Fibroblast of pulmonary artery (primary cell): ENCODE measurements at regions not wholly inside any gene's neighbourhood (a gene's known extent, or its start where the extent isn't known, plus 50 kb on each side); places are given as distances from the start of the nearest gene placed in this dataset.

Experiments
- DNase-seq: peaks from one replicate; pipeline ENCODE4 v3.0.0-alpha.2; 2010; ENCODE audit warnings: low read depth
- H3K4me3 ChIP-seq: replicated peaks from 2 replicates; pipeline ENCODE4 v1.5.1; 2011; ENCODE audit warnings: low read depth, mild to moderate bottlenecking, control low read depth, low read length, moderate library complexity
- TF ChIP-seq, protein P1 (sequence below): IDR thresholded peaks from 2 replicates; pipeline ENCODE4 v1.5.1; 2011; ENCODE audit warnings: mild to moderate bottlenecking, control low read depth, low read length, inconsistent platforms; ENCODE audit errors: missing control alignments

DNA sequence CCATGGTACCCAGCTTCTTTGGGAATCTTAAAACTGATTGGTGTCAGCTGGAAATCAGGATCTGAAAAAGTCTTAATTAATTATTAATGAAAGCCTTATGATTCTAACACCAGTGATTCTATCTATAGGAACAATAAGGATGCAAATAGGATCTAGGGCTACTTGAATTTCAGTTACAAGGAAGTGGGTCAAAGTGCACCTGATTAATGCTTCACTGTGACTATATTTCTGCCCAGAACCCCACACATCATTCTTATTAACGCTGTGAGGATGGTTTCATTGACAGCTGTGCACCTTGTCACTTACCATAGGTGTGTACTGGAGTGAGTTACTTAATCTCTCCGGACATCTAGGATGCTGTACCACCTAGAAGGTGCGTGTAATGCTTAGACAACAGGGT is 99.8 kb upstream of the ETV3 start:
- TF ChIP-seq, protein P1, sequence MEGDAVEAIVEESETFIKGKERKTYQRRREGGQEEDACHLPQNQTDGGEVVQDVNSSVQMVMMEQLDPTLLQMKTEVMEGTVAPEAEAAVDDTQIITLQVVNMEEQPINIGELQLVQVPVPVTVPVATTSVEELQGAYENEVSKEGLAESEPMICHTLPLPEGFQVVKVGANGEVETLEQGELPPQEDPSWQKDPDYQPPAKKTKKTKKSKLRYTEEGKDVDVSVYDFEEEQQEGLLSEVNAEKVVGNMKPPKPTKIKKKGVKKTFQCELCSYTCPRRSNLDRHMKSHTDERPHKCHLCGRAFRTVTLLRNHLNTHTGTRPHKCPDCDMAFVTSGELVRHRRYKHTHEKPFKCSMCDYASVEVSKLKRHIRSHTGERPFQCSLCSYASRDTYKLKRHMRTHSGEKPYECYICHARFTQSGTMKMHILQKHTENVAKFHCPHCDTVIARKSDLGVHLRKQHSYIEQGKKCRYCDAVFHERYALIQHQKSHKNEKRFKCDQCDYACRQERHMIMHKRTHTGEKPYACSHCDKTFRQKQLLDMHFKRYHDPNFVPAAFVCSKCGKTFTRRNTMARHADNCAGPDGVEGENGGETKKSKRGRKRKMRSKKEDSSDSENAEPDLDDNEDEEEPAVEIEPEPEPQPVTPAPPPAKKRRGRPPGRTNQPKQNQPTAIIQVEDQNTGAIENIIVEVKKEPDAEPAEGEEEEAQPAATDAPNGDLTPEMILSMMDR = no peak
- no peak for DNase-seq
- H3K4me3 ChIP-seq = no peak overlapping the region

DNA sequence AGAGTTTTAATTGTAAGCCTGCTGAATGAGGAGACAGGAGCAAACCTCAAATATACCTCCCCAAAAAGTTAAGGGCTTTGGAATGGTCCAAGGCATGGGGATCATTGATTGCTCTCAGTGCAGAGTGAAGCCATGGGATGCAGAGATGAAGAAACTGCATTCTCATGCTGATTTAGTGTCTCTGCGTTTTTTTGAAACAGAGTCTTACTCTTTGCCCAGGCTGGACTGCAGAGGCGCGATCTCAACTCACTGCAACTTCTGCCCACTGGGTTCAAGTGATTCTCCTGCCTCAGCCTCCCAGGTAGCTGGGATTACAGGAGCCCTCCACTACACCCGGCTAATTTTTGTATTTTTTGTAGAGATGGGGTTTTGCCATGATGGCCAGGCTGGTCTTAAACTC is 99.3 kb upstream of the ETV3 start:
- TF ChIP-seq, protein P1 = no peak
- H3K4me3 ChIP-seq = no peak overlapping the region
- DNase-seq = no peak

DNA sequence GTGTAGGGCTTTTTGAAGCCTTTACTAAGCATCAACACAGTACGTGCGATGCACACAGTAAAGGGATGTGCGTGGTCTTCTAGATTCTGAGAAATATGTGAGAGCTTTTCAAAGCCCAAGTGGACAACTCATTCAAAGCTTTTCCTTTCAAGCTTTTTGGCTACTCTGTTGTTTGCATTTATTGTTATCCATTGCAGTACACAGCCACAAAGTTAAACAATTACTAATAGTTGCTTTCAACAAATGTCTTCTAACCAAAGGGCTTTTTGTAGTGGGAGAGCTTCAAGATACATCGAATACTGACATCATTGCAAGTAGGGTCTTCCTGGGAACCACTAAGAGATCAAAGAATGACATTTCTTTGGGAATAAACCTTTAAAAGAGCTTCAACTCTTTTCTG is 97.9 kb upstream of the ETV3 start:
- no peak overlapping the region for H3K4me3 ChIP-seq
- TF ChIP-seq, protein P1 = no peak
- DNase-seq = no peak

DNA sequence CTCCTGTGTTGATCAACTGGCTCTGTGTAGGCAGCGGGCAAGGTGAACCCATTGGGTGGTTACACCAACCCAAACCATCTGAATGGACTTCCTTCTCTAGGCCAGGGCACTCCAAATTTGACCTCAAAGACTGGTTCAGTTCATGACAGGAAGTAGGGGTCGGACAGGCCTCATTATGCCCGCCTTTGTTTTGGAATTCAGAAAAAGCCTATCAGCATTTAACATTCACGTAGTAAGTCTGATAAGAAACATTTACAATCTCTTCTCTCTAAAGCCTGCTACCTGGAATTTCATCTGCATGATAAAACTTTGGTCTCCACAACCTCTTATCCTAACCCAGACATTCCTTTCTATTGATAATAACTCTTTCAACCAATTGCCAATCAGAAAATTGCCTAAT is 97.1 kb upstream of the ETV3 start:
- no peak for DNase-seq
- H3K4me3 ChIP-seq = no peak overlapping the region
- TF ChIP-seq, protein P1 = no peak

DNA sequence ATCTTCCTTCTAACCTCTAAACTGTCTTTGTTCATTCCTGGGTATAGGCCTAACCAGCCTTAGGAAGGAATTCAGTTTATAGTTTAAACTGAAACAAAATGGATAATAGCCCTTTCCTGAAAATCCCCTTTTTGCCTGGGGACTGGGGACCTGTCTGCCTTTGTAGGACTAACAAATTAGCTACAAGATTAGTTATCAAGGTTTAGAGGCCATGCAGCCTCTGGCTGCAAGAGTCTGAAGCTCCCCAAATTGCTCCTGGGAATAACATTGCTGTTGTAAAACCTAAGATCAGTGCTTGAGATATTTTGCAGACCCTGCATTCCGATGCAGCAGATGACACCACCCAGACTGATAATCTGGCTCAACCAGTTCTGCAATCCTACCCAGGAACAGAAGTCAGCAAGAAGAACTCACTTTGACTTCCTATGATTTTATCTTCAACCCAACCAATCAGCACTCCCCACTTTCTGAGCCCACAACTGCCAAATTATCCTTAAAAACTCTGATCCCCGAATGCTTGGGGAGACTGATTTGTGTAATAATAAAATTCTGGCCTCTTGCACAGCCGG is 96.6 kb upstream of the ETV3 start:
- TF ChIP-seq, protein P1 = no peak
- no peak overlapping the region for H3K4me3 ChIP-seq
- DNase-seq = no peak

DNA sequence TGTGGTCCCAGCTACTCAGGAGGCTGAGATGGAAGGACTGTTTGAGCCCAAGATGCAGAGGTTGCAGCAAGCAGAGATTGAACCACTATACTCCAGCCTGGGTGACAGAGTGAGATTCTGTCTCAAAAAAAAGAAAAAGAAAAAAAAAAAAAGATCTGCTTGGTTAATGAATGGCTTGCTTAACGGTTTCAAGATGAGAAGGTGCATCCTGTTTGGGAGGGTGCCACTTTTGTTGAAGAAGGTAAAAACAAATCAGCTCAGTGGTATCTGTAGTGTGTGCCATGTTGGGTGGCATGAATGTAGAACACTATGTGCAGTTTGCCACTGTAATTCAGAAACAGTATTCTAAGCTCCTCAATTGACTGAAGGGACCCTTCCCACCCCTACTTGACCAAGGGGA is 94.9 kb upstream of the ETV3 start:
- TF ChIP-seq, protein P1 = no peak
- no peak overlapping the region for H3K4me3 ChIP-seq
- DNase-seq = no peak

DNA sequence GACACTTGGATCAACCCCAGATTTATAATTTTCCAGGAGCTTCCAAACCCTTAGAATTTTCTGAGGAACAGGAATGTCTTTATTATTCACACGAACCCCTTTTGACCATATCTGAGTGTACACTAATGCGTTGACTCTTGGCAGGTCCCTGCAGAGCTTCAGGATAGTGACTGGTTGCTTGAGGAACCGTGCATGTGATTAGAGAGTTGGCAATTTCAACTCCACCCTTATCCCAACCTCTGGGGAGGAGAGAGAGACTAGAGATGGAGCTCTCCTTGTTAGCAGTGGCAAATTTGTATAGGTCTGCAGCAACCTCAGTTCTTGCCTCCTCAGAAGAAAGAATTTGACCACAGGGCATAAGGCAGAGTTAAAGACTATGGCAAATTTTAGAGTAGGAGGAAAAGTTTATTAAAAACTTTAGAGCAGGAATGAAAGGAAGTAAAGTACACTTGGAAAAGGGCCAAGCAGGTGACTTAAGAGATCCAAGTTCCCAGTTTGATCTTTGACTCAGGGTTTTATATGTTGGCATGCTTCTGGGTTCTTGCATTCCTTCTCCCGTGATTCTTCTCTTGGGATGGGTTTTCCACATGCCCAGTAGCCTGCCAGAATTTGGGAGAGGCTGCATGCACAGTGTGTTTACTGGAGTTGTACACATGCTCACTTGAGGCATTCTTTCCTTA is 93.8 kb upstream of the ETV3 start:
- TF ChIP-seq, protein P1 = no peak

More for the DNA sequence above, 93.8 kb upstream of the ETV3 start:
- no peak for DNase-seq
- H3K4me3 ChIP-seq = no peak overlapping the region
